CMK (cell line): ENCODE measurements at regions not wholly inside any gene's neighbourhood (a gene's known extent, or its start where the extent isn't known, plus 50 kb on each side); places are given as distances from the start of the nearest gene placed in this dataset.

Experiments used
- DNase-seq: peaks from one replicate; pipeline ENCODE4 v3.0.0-alpha.2; 2010; ENCODE audit warnings: low read depth

- DNase-seq, result no peak
These were observed 61.1 kb upstream of the RAB4A start for GRCh38 chr1:229209816-229210215.

- DNase-seq, result no peak
These were observed 60.1 kb upstream of the RAB4A start for GRCh38 chr1:229210844-229211243.

- DNase-seq, result no peak
These were observed 57.1 kb upstream of the RAB4A start for GRCh38 chr1:229213797-229214196.

- DNase-seq, result no peak
These were observed 53.2 kb upstream of the RAB4A start for GRCh38 chr1:229217716-229218115.

GRCh38 chr1:229218612-229219025 lies 52.3 kb upstream of the RAB4A start:
- DNase-seq, result no peak

- no peak for DNase-seq
These were observed 50.6 kb upstream of the RAB4A start for GRCh38 chr1:229220163-229220846.

DNA sequence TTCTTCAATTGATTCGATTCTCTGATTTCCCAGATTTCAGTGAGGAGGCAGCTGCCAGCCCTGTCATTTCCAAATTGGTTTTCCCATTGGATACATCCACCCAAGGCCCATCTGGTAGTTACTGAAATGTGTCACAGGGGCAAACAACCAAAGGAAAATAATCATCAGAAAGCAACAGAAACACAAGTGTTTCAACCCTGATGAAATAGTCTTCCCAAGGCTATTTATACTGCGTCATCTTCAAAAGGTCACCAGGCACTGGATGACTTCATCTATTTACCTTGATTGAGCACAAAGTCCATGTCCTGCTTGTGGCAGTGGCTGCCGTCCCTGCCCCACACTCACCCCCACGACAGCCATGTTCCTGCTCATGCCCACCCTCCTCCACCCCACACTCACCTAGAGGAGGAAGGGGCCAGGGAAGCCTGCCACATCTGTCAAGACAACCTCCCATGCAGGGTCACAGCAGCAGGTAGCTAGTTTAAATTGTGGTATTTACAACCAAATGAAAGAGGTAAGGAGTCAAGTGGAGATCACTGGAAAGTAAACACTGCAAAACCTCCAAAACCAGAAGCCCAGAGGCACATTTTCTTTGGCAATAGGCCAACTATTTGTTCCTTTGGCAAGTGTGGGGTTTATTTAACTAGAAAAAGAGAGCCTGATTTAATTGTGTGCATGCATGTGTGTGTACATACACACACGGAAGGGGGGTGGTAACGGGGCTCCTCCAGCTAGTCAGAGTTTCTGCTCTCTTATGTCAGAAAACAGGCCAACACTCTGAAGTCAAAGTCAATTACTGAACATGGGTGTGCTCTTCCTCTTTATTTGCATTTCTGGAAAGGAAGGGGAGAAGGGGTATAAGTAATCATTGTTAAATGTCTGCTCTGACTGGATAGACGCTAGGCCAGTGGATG lies 49.5 kb upstream of the RAB4A start:
- DNase-seq, result no peak
